PC-9 (cell line): ENCODE measurements at regions not wholly inside any gene's neighbourhood (a gene's known extent, or its start where the extent isn't known, plus 50 kb on each side); places are given as distances from the start of the nearest gene placed in this dataset.

Experiments
- CTCF ChIP-seq: fragments of 200-600 bp; sonication (generic); conservative IDR thresholded peaks from 2 replicates; pipeline ENCODE4 v1.6.1; 2017; ENCODE audit warnings: mixed run types, antibody characterized with exemption, mild to moderate bottlenecking, moderate library complexity
- EZH2 ChIP-seq: fragments of 200-600 bp; sonication (generic); IDR thresholded peaks from 2 replicates; pipeline ENCODE4 v1.8.0; 2017; ENCODE audit warnings: antibody characterized with exemption, low read depth

DNA sequence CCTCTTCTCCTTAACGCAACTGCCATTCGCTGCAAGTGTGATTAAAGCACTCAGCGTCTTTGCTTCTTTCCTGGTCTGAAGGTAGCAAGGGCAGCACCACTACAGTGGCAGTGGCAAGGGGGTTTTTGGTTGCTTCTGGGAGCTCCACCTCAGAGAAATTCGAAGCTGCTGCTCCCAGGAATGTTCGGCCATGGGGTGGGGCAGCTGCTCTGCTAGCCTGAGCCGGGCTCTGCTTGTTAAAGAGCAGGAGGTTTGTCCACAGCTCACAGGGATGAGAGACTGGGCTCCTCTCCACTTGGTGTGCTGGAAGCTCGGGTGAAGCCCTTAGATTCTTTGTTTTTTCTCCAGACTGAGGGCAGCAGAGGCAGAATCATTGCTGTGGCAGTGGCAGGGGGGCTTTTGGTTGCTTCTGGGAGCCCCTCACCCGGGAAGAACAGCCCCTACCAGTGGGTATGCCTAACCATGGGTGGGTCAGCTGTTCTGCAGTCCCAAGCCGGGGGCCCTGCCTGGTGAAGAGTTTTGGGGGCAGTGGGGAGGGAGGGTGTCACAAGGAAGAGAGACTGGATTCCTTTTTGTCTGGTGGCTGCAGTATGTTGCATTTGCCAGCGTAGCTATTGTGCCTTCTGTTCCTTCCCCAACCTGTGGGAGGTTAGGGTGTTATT, 340.2 kb downstream of the AEBP2 start:
- no peak for TF ChIP-seq CTCF
- TF ChIP-seq EZH2: no peak
